Activated naive CD4-positive, alpha-beta T cell treated with anti-CD3 and anti-CD28 coated beads, Interleukin-2, amount 10 ng/mL, durations not matched to agents 7 days and 5 days (primary cell): ENCODE measurements at regions not wholly inside any gene's neighbourhood (a gene's known extent, or its start where the extent isn't known, plus 50 kb on each side); places are given as distances from the start of the nearest gene placed in this dataset.

Source experiments
- CTCF ChIA-PET: fragments of 350-600 bp; sonication (Branson Sonifier 250); formaldehyde crosslinking; loops from one replicate; lab custom pipeline; 2021; ENCODE audit warnings: antibody characterized with exemption; lab: Charles Lee
- DNase-seq: peaks from one replicate; pipeline ENCODE4 v3.0.0-alpha.2; 2020
- H3K27ac Mint-ChIP-seq: one replicate; pipeline ENCODE4 v1.8.0; 2021; ENCODE audit warnings: mild to moderate bottlenecking, moderate library complexity, mixed read lengths
- H3K27me3 Mint-ChIP-seq: one replicate; pipeline ENCODE4 v1.8.0; 2021; ENCODE audit warnings: mild to moderate bottlenecking, mixed read lengths
- H3K36me3 Mint-ChIP-seq: one replicate; pipeline ENCODE4 v1.8.0; 2021; ENCODE audit warnings: mixed read lengths
- H3K4me1 Mint-ChIP-seq: one replicate; pipeline ENCODE4 v1.8.0; 2021; ENCODE audit warnings: mixed read lengths
- H3K4me3 Mint-ChIP-seq: one replicate; pipeline ENCODE4 v1.8.0; 2021; ENCODE audit warnings: mild to moderate bottlenecking, moderate library complexity, mixed read lengths
- H3K9me3 Mint-ChIP-seq: one replicate; pipeline ENCODE4 v1.8.0; 2021; ENCODE audit warnings: mixed read lengths

GRCh38 chr18:25597476-25597875 lies 245.5 kb upstream of the ZNF521 start:
- Mint-ChIP-seq H3K27me3 (no peaks in the 10 kb centered on the region), H3K9me3 (no peaks in the 10 kb centered on the region), H3K27ac (no peak overlapping the region), H3K4me3 (no peak overlapping the region), H3K4me1 (no peaks in the 10 kb centered on the region), H3K36me3 (no peaks in the 10 kb centered on the region)
- CTCF ChIA-PET, result no interaction called here
- DNase-seq, result no peak

GRCh38 chr18:25595274-25596060 lies 243.5 kb upstream of the ZNF521 start:
- CTCF ChIA-PET, result no interaction called here
- no peak overlapping the region for H3K27ac Mint-ChIP-seq
- no peaks in the 10 kb centered on the region for H3K9me3 Mint-ChIP-seq
- H3K27me3 Mint-ChIP-seq, result no peaks in the 10 kb centered on the region
- no peaks in the 10 kb centered on the region for H3K36me3 Mint-ChIP-seq
- no peak overlapping the region for H3K4me3 Mint-ChIP-seq
- H3K4me1 Mint-ChIP-seq, result no peaks in the 10 kb centered on the region
- DNase-seq, result no peak

- DNase-seq, result no peak
- Mint-ChIP-seq H3K4me1 (no peaks in the 10 kb centered on the region), H3K36me3 (no peaks in the 10 kb centered on the region), H3K27me3 (no peaks in the 10 kb centered on the region), H3K4me3 (no peak overlapping the region), H3K27ac (no peak overlapping the region), H3K9me3 (no peaks in the 10 kb centered on the region)
- CTCF ChIA-PET, result no interaction called here
Observed at GRCh38 chr18:25594351-25594750, 242.4 kb upstream of the ZNF521 start.

GRCh38 chr18:25592804-25593360 lies 240.9 kb upstream of the ZNF521 start:
- CTCF ChIA-PET, result no interaction called here
- no peak for DNase-seq
- H3K9me3 Mint-ChIP-seq, result peaks cover 2% of the 10 kb centered on the region
- no peaks in the 10 kb centered on the region for H3K27me3 Mint-ChIP-seq
- no peaks in the 10 kb centered on the region for H3K4me1 Mint-ChIP-seq
- no peak overlapping the region for H3K4me3 Mint-ChIP-seq
- H3K27ac Mint-ChIP-seq, result no peak overlapping the region
- H3K36me3 Mint-ChIP-seq, result no peaks in the 10 kb centered on the region

DNA sequence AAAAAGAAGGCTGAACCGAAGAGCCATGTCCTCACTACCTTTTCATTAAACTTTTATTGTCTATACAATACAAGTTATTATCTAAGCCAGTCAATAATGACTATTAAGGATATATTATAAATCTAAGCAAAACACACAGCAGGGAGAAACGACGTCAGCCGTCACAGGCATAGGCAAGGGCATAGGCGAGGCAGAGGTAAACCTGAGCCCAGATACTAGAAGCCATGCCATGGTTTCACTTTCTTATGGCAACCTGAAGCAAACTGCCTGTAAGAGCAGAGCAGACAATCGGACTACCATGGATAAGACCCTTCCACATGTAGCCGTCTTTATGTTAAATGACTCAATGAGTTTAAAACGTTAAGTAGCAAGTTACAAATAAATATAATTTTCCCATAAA lies 238.5 kb upstream of the ZNF521 start:
- Mint-ChIP-seq H3K4me1 (no peaks in the 10 kb centered on the region), H3K9me3 (peaks cover 7% of the 10 kb centered on the region), H3K4me3 (no peak overlapping the region), H3K36me3 (no peaks in the 10 kb centered on the region), H3K27me3 (no peaks in the 10 kb centered on the region), H3K27ac (no peak overlapping the region)
- DNase-seq, result no peak
- CTCF ChIA-PET, result no interaction called here

GRCh38 chr18:25587545-25587944 lies 235.6 kb upstream of the ZNF521 start:
- CTCF ChIA-PET, result no interaction called here
- H3K36me3 Mint-ChIP-seq, result no peaks in the 10 kb centered on the region
- no peak for DNase-seq
- H3K4me1 Mint-ChIP-seq, result no peaks in the 10 kb centered on the region
- H3K4me3 Mint-ChIP-seq, result no peak overlapping the region
- no peak overlapping the region for H3K27ac Mint-ChIP-seq
- no peaks in the 10 kb centered on the region for H3K27me3 Mint-ChIP-seq
- H3K9me3 Mint-ChIP-seq, result peaks cover 7% of the 10 kb centered on the region

DNA sequence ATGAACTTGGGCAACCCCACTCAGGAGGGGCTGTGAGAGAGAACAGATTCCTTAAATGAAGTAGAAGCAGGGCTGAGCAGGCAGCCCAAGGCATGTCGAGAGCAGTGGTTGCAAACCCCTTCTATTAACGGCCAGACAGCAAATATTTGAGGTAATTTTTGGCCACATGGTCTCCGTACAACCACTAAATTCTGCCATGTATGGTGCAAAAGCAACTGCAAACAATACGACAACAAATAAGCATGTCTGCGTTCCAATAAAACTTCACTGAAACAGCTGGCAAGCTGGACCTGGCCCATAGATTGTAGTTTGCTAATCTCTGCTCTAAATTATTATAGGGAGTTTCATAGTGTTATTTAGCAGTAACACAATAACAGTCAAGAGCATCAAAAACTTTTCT lies 217.0 kb upstream of the ZNF521 start:
- DNase-seq, result no peak
- H3K27me3 Mint-ChIP-seq, result no peaks in the 10 kb centered on the region
- CTCF ChIA-PET, result no interaction called here
- H3K27ac Mint-ChIP-seq, result no peak overlapping the region
- no peaks in the 10 kb centered on the region for H3K9me3 Mint-ChIP-seq
- no peak overlapping the region for H3K4me3 Mint-ChIP-seq
- H3K36me3 Mint-ChIP-seq, result no peaks in the 10 kb centered on the region
- no peaks in the 10 kb centered on the region for H3K4me1 Mint-ChIP-seq

- Mint-ChIP-seq H3K4me1 (no peaks in the 10 kb centered on the region), H3K9me3 (no peaks in the 10 kb centered on the region), H3K36me3 (no peaks in the 10 kb centered on the region), H3K27ac (no peak overlapping the region), H3K4me3 (no peak overlapping the region), H3K27me3 (no peaks in the 10 kb centered on the region)
- CTCF ChIA-PET, result interaction anchor here (0.6 kb wide), 1 partner anchor 1075 kb away, joined by 3 read pairs; no protein-coding TSS in a partner anchor
- DNase-seq, result no peak
Observed at GRCh38 chr18:25563816-25564683, 212.1 kb upstream of the ZNF521 start.

DNA sequence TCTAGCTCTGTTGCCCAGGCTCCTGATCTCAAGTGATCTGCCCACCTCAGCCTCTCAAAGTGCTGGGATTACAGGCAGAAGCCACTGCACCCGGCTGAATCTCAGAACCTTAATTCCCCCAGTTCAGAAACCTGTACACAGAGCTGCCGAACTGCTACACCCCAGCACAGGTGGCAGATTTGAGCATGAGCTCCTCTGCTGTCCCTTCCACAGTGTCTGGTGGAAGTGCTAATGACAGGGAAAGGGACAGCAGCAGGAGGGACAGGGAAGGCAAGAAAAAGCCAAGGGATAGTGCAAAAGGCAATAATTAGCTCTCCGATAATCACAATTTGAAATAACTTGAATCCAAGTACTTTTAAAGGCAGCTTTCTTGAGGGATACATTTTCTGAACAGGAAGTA lies 211.4 kb upstream of the ZNF521 start:
- no peak for DNase-seq
- Mint-ChIP-seq H3K4me1 (no peaks in the 10 kb centered on the region), H3K36me3 (no peaks in the 10 kb centered on the region), H3K27ac (no peak overlapping the region), H3K4me3 (no peak overlapping the region), H3K9me3 (no peaks in the 10 kb centered on the region), H3K27me3 (no peaks in the 10 kb centered on the region)
- CTCF ChIA-PET, result interaction anchor here (0.6 kb wide), 1 partner anchor 1074 kb away, joined by 3 read pairs; no protein-coding TSS in a partner anchor

- no peaks in the 10 kb centered on the region for H3K27me3 Mint-ChIP-seq
- DNase-seq, result no peak
- CTCF ChIA-PET, result no interaction called here
Observed at GRCh38 chr18:25561918-25562317, 210.0 kb upstream of the ZNF521 start.

GRCh38 chr18:25560369-25560768 lies 208.4 kb upstream of the ZNF521 start:
- DNase-seq, result no peak
- no peaks in the 10 kb centered on the region for H3K9me3 Mint-ChIP-seq
- no peaks in the 10 kb centered on the region for H3K4me1 Mint-ChIP-seq
- H3K4me3 Mint-ChIP-seq, result no peak overlapping the region
- CTCF ChIA-PET, result no interaction called here
- no peaks in the 10 kb centered on the region for H3K36me3 Mint-ChIP-seq
- H3K27me3 Mint-ChIP-seq, result no peaks in the 10 kb centered on the region
- H3K27ac Mint-ChIP-seq, result no peak overlapping the region

More at GRCh38 chr18:25561918-25562317, 210.0 kb upstream of the ZNF521 start:
- Mint-ChIP-seq H3K4me1 (no peaks in the 10 kb centered on the region), H3K36me3 (no peaks in the 10 kb centered on the region), H3K9me3 (no peaks in the 10 kb centered on the region), H3K27ac (no peak overlapping the region), H3K4me3 (no peak overlapping the region)

DNA sequence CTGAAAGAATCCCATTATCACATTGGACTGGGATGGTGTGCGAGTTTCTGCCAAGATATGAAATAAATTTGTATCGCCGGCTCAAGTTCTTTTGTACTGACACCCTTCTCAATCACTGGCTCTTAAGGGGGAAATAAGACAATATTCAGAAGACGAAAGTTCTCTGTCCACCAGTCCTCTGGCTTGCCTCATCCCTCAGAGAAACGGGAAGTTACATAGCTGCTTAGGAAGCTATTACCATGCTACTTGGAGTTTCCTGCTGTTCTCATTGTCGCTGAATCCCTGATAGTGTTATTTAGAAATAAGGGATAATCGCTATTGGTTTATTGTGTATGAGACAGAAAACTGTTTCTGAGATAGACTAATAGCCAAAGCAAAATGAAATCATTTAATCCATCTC lies 205.0 kb upstream of the ZNF521 start:
- Mint-ChIP-seq H3K36me3 (no peaks in the 10 kb centered on the region), H3K4me1 (no peaks in the 10 kb centered on the region), H3K27ac (no peak overlapping the region), H3K9me3 (no peaks in the 10 kb centered on the region), H3K4me3 (no peak overlapping the region), H3K27me3 (no peaks in the 10 kb centered on the region)
- CTCF ChIA-PET, result no interaction called here
- DNase-seq, result no peak

DNA sequence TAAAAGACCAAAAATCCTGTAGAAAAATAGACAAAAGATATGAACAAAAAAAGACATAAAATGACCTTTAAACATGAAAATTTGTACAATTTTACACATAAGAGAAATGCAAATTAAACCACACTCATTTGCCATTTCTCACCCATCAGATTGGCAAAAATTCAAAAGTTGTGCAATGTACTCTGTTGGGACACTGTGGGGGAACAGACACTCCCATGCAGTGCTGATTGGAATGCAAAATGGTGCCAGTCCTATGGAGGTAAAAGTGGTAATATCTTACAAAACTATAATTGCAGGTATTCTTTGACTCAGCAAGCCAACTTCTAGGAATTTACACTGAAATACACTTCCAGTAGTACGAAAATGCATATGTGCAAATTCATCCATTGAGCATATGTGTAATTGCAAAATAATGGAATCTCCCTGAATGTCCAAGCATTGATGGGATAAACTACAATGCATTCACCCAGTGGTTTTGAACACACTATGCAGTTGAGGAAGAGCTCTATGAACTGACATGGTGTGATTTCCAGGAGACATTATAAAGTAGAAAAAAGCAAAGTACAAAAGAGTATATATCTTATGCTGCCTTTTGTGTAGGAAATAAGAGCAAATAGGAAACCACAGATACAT lies 201.8 kb upstream of the ZNF521 start:
- no peak overlapping the region for H3K27ac Mint-ChIP-seq
- H3K4me1 Mint-ChIP-seq, result no peaks in the 10 kb centered on the region
- no peak for DNase-seq
- H3K27me3 Mint-ChIP-seq, result no peaks in the 10 kb centered on the region
- H3K9me3 Mint-ChIP-seq, result no peaks in the 10 kb centered on the region
- CTCF ChIA-PET, result no interaction called here
- no peak overlapping the region for H3K4me3 Mint-ChIP-seq
- no peaks in the 10 kb centered on the region for H3K36me3 Mint-ChIP-seq

- H3K36me3 Mint-ChIP-seq, result no peaks in the 10 kb centered on the region
- H3K27ac Mint-ChIP-seq, result no peak overlapping the region
- DNase-seq, result no peak
- no peaks in the 10 kb centered on the region for H3K27me3 Mint-ChIP-seq
- no peaks in the 10 kb centered on the region for H3K4me1 Mint-ChIP-seq
- CTCF ChIA-PET, result no interaction called here
- no peak overlapping the region for H3K4me3 Mint-ChIP-seq
- H3K9me3 Mint-ChIP-seq, result no peaks in the 10 kb centered on the region
Observed at GRCh38 chr18:25544546-25545287, 192.8 kb upstream of the ZNF521 start.
